HG03520 (cell line): ENCODE measurements at regions not wholly inside any gene's neighbourhood (a gene's known extent, or its start where the extent isn't known, plus 50 kb on each side); places are given as distances from the start of the nearest gene placed in this dataset.

Experiments
- ATAC-seq: cut with Tn5 transposase; IDR thresholded peaks from one replicate; pipeline ENCODE4 v1.9.1; 2021; ENCODE audit warnings: mild to moderate bottlenecking, moderate library complexity; ENCODE audit not compliant: unreplicated experiment

GRCh38 chr5:5622806-5623205, 200.3 kb downstream of the ICE1 start:
- ATAC-seq: no peak

- no peak for ATAC-seq
These were observed 197.1 kb downstream of the ICE1 start for GRCh38 chr5:5619546-5619945.

GRCh38 chr5:5617024-5617423, 194.5 kb downstream of the ICE1 start:
- no peak for ATAC-seq

- no peak for ATAC-seq
These were observed 193.9 kb downstream of the ICE1 start for GRCh38 chr5:5616247-5616895.

- no peak for ATAC-seq
These were observed 193.1 kb downstream of the ICE1 start for GRCh38 chr5:5615569-5615968.

GRCh38 chr5:5613261-5613990, 190.9 kb downstream of the ICE1 start:
- no peak for ATAC-seq

- no peak for ATAC-seq
These were observed 189.6 kb downstream of the ICE1 start for GRCh38 chr5:5612096-5612495.

- ATAC-seq: no peak
These were observed 187.5 kb downstream of the ICE1 start for GRCh38 chr5:5609935-5610334.

- ATAC-seq: no peak
These were observed 182.8 kb downstream of the ICE1 start for GRCh38 chr5:5605170-5605764.

- no peak for ATAC-seq
These were observed 180.1 kb downstream of the ICE1 start for GRCh38 chr5:5602554-5602953.

- ATAC-seq: no peak
These were observed 176.2 kb downstream of the ICE1 start for GRCh38 chr5:5598547-5599113.

GRCh38 chr5:5593391-5593790, 170.9 kb downstream of the ICE1 start:
- ATAC-seq: no peak

- ATAC-seq: no peak
These were observed 170.1 kb downstream of the ICE1 start for GRCh38 chr5:5592541-5592940.

GRCh38 chr5:5591567-5591966, 169.1 kb downstream of the ICE1 start:
- no peak for ATAC-seq

- no peak for ATAC-seq
These were observed 167.4 kb downstream of the ICE1 start for GRCh38 chr5:5589857-5590256.

- ATAC-seq: no peak
These were observed 166.7 kb downstream of the ICE1 start for GRCh38 chr5:5588887-5589826.

GRCh38 chr5:5588386-5588785, 165.9 kb downstream of the ICE1 start:
- ATAC-seq: no peak

GRCh38 chr5:5587474-5587873, 165.0 kb downstream of the ICE1 start:
- no peak for ATAC-seq

GRCh38 chr5:5586721-5587120, 164.2 kb downstream of the ICE1 start:
- ATAC-seq: no peak

- ATAC-seq: no peak
These were observed 163.4 kb downstream of the ICE1 start for GRCh38 chr5:5585751-5586341.
